BLaER1 treated with 17β-estradiol and CSF1 and Interleukin-3, amounts not matched to agents 10 nM and 100 nM (cell line): ENCODE measurements at regions not wholly inside any gene's neighbourhood (a gene's known extent, or its start where the extent isn't known, plus 50 kb on each side); places are given as distances from the start of the nearest gene placed in this dataset.

Experiments used
- H3K27ac ChIP-seq, 11 experiments: shearing (Covaris generic); formaldehyde crosslinking; 2 replicates each; pipeline ENCODE4 v1.8.1; 2022
- H3K27me3 ChIP-seq, 11 experiments: shearing (Covaris generic); formaldehyde crosslinking; 2 replicates each; pipeline ENCODE4 v1.8.1; 2022
- H3K36me3 ChIP-seq, 11 experiments: shearing (Covaris generic); formaldehyde crosslinking; 2 replicates each; pipeline ENCODE4 v1.8.1; 2022
- H3K4me1 ChIP-seq, 10 experiments: shearing (Covaris generic); formaldehyde crosslinking; 2 replicates each; pipeline ENCODE4 v1.8.1; 2022
- H3K4me2 ChIP-seq, 11 experiments: shearing (Covaris generic); formaldehyde crosslinking; 2 replicates each; pipeline ENCODE4 v1.8.1; 2022
- H3K4me3 ChIP-seq, 10 experiments: shearing (Covaris generic); formaldehyde crosslinking; 2 replicates each; pipeline ENCODE4 v1.8.1; 2022
- H3K9ac ChIP-seq, 11 experiments: shearing (Covaris generic); formaldehyde crosslinking; 2 replicates each; pipeline ENCODE4 v1.8.1; 2022
- H3K9me3 ChIP-seq, 11 experiments: shearing (Covaris generic); formaldehyde crosslinking; replicated peaks in 1 of 11; 2 replicates each; pipeline ENCODE4 v1.8.1; 2022
- H4K20me1 ChIP-seq, 11 experiments: shearing (Covaris generic); formaldehyde crosslinking; 2 replicates each; pipeline ENCODE4 v1.8.1; 2022
- Cebpa-rat ChIP-seq, 11 experiments: shearing (Covaris generic); IDR thresholded peaks; 2 replicates each; pipeline ENCODE4 v1.8.1; 2022

DNA sequence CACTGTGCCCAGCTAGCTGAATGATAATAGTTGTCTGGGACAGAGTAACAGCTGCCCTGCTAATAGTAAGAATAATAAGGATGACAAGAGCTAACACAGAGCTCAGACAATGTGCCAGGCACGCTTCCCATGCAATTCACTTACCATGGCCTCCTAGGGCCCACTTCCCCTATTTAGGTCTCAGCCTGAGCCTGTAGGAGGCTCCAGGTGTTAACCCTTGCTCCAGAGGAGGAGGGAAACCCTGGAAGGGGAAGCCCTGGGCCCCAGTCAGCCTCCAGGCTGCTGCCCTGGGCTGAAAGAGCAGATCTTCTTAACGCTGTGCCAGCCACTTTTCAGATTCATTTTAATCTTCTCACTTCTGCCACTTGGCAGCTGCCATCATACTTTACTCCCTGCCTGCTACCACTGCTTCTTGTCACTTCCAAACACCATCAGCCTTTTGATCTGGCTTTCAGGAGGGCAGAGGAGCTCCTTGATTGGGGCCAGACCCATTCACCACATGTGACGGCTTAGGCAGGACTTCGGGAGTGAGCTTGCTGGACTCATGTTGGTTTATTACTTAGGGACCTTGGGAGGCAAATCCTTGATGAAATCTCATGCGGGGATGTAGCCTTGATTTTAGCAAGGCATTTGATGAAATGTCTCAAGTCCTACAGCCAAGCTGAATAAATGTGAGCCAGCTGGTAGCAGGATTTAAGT is 66.7 kb upstream of the PARP1 start:
- no peaks in the 10 kb centered on the region; a peak in 1 of 22 replicates for H3K9me3 ChIP-seq
- no peaks in the 10 kb centered on the region for H4K20me1 ChIP-seq
- H3K36me3 ChIP-seq: no peaks in the 10 kb centered on the region
- peak overlapping the region in 9 of 11 experiments; percentile 1 to 54 (median 43); a peak in 17 of 22 replicates for H3K4me2 ChIP-seq
- no peaks in the 10 kb centered on the region for H3K27me3 ChIP-seq
- TF ChIP-seq Cebpa-rat (IDR thresholded peaks at IDR 0.05): no peak
- H3K9ac ChIP-seq: no peak overlapping the region
- H3K4me3 ChIP-seq: no peak overlapping the region
- peaks cover 0 to 30% (median 16%) of the 10 kb centered on the region in 10 experiments; a peak in 16 of 20 replicates for H3K4me1 ChIP-seq
- no peak overlapping the region for H3K27ac ChIP-seq

DNA sequence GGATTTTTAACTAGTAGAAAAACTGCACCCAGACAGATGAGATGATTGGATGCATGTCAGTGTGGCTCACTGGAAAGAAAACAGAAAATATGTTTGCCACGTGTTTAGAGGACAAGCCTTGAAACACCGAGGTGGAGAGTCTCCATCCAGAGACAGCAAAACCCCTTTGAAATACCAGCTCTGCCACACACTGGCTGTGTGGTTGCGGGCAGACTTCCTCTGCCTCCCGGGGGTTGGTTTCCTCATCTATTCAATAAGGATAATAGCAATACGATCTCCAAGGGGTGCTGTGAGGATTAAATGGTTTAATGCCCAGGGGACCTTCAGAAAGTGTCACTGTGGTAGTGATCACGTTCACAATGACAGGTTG is 67.2 kb upstream of the PARP1 start:
- TF ChIP-seq Cebpa-rat (IDR thresholded peaks at IDR 0.05): no peak
- Histone ChIP-seq H3K9ac (no peak overlapping the region), H3K4me2 (peak overlapping the region in 9 of 11 experiments; percentile 1 to 54 (median 43); a peak in 17 of 22 replicates), H3K36me3 (no peaks in the 10 kb centered on the region), H3K9me3 (no peaks in the 10 kb centered on the region), H3K4me3 (no peak overlapping the region), H3K27me3 (no peaks in the 10 kb centered on the region), H3K4me1 (peaks cover 0 to 30% (median 16%) of the 10 kb centered on the region in 10 experiments; a peak in 16 of 20 replicates), H4K20me1 (no peaks in the 10 kb centered on the region), H3K27ac (no peak overlapping the region)

DNA sequence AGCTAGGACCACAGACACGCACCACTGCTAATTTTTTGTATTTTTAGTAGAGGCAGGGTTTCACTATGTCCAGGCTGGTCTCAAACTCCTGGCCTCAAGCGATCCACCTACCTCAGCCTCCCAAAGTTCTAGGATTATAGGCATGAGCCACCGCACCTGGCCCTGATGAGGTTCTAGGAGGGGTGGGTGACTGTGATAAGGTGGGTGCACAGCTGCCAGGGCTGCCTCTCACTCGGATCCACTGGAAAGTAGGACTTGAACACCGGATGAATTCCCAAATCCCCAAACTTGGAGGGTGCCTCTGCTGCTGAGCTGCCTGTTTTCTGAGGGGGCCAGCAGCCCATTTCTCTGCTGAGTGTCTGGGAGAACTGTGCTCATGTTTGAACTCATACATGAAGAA is 68.2 kb upstream of the PARP1 start:
- TF ChIP-seq Cebpa-rat (IDR thresholded peaks at IDR 0.05): no peak
- Histone ChIP-seq H4K20me1 (no peaks in the 10 kb centered on the region), H3K9me3 (no peaks in the 10 kb centered on the region), H3K9ac (no peak overlapping the region), H3K27ac (no peak overlapping the region), H3K36me3 (no peaks in the 10 kb centered on the region), H3K4me1 (peaks cover 0 to 30% (median 16%) of the 10 kb centered on the region in 10 experiments; a peak in 16 of 20 replicates), H3K4me3 (no peak overlapping the region), H3K27me3 (no peaks in the 10 kb centered on the region), H3K4me2 (peak overlapping the region in 3 of 11 experiments; percentile 38 to 50 (median 43); a peak in 3 of 22 replicates)

DNA sequence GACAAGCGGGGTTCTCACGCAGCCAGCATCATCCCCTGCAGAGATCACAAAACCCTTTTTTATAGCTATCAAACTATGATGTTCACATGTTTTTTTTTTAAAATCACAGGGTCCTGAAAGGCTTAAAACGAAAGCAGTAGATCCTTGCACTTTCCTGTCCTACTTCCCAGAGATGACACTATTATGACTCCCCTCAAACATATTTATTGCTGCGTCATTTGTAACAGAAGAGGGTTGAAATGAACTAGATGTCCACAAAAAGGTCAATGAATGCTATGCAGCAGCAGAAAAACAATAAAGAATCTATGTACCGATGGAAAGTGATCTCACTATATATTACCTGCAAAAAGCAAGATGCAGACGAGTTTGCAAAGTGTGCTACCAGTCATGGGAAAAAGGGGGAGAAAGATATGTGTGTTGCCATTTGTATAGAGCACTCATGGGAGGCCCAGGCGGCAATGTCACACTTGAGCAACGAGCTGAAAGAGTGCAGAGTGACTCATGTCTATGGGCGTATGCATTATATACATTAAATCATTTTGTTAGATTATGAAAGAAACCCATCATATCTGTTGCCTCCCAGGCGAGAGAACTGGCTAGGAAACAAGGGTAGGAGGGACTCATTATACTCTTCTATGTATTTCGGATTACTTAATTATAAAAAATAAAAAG is 68.9 kb upstream of the PARP1 start:
- Histone ChIP-seq H3K27ac (no peak overlapping the region), H3K4me1 (peaks cover 0 to 30% (median 16%) of the 10 kb centered on the region in 10 experiments; a peak in 16 of 20 replicates), H3K9me3 (no peaks in the 10 kb centered on the region), H3K4me3 (no peak overlapping the region), H4K20me1 (no peaks in the 10 kb centered on the region), H3K27me3 (no peaks in the 10 kb centered on the region), H3K36me3 (no peaks in the 10 kb centered on the region), H3K9ac (no peak overlapping the region), H3K4me2 (no peak overlapping the region)
- TF ChIP-seq Cebpa-rat (IDR thresholded peaks at IDR 0.05): no peak

DNA sequence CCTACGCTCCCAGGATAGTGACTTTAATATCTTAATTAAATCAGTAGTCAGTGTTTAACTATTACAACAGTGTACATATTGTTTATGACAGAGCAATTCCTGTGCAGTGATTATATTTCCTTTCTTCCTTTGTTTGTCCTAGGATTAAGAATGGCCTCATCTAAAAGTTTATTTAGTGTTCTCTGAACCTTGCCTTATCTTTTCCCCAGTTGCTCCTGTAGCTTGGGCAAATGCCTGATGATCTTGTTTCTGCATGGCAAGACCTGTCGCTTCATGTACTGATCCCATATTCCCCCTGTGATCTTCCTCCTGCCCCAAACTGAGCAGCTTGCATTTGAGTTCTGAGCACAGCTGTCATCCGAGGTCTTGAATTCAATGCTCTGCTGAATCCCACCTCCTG is 69.1 kb upstream of the STUM start:
- H3K9me3 ChIP-seq: no peaks in the 10 kb centered on the region
- H3K4me2 ChIP-seq: no peak overlapping the region
- no peak overlapping the region for H3K27ac ChIP-seq
- TF ChIP-seq Cebpa-rat (IDR thresholded peaks at IDR 0.05): no peak
- H4K20me1 ChIP-seq: no peaks in the 10 kb centered on the region
- H3K36me3 ChIP-seq: no peaks in the 10 kb centered on the region
- no peak overlapping the region for H3K9ac ChIP-seq
- H3K4me3 ChIP-seq: no peak overlapping the region
- H3K27me3 ChIP-seq: no peaks in the 10 kb centered on the region
- H3K4me1 ChIP-seq: peaks cover 0 to 23% (median 13%) of the 10 kb centered on the region in 10 experiments; a peak in 16 of 20 replicates

DNA sequence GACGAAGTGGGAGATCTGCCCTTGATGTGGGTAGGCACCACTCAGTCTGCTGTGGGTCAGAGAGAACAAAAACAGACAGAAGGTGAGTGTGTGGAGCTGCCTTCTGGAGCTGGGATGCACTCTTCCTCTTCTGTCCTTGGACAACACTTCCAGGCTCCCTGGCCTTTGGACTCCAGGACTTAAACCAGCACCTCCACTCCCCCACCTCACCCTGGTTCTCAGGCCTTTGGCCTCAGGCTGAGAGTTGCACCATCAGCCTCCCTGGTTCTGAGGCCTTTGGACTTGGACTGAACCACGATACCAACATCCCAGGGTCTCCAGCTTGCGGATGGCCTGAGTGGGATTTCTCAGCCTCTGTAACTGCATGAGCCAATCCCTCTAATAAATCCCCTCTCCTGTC is 68.1 kb upstream of the STUM start:
- Histone ChIP-seq H4K20me1 (no peaks in the 10 kb centered on the region), H3K27me3 (no peaks in the 10 kb centered on the region), H3K36me3 (no peaks in the 10 kb centered on the region), H3K4me3 (no peak overlapping the region), H3K27ac (no peak overlapping the region), H3K4me2 (no peak overlapping the region), H3K9ac (no peak overlapping the region), H3K9me3 (no peaks in the 10 kb centered on the region), H3K4me1 (peaks cover 0 to 13% (median 3%) of the 10 kb centered on the region in 10 experiments; a peak in 15 of 20 replicates)
- TF ChIP-seq Cebpa-rat (IDR thresholded peaks at IDR 0.05): no peak

DNA sequence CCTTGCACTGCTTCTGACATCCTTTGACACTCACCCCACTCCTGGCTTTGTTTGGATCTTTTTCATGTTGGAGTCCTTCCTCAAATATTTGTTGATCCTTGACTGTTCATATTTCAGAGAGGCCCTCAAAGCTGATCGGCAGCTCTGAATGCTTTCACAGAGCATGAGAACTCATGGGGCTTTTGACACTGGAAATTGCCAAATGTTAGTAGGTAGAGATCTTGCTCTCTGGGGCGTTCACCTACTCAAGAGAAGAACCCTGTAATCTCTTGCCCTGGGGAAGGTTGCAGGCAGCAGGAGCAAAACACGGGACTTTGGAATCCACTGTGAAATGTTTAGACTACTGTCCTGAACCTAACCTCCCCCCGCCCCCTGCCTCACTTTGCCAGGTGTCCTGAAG is 67.4 kb upstream of the STUM start:
- peaks cover 0 to 9% (median 0%) of the 10 kb centered on the region in 10 experiments; a peak in 2 of 20 replicates for H3K4me1 ChIP-seq
- no peaks in the 10 kb centered on the region for H3K27me3 ChIP-seq
- H3K9ac ChIP-seq: no peak overlapping the region
- H4K20me1 ChIP-seq: no peaks in the 10 kb centered on the region
- no peak for TF ChIP-seq Cebpa-rat (IDR thresholded peaks at IDR 0.05)
- H3K9me3 ChIP-seq: no peaks in the 10 kb centered on the region
- no peak overlapping the region for H3K27ac ChIP-seq
- no peaks in the 10 kb centered on the region for H3K36me3 ChIP-seq
- H3K4me2 ChIP-seq: no peak overlapping the region
- H3K4me3 ChIP-seq: no peak overlapping the region

DNA sequence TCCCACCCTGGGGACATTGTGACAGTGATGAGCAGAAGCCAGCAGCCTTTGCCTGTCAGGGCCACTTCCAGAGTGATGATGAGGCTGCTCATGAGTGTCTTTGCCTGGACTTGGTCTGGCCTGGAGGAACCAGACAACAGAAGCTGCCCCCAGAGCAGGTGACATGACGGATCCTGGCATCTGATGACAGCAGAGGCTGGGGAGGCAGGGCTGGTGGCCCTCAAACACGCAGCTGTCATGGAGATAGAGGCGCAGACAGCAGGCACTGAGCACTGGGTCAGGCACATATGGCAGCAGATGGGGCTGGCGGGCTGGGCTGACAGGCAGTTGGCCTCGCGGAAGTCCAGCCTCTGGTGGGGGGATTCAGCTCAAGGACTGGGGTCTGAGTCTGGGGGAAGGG is 66.4 kb upstream of the STUM start:
- Histone ChIP-seq H4K20me1 (no peaks in the 10 kb centered on the region), H3K9me3 (no peaks in the 10 kb centered on the region), H3K4me1 (peaks cover 0 to 7% (median 0%) of the 10 kb centered on the region in 10 experiments; a peak in 1 of 20 replicates), H3K9ac (no peak overlapping the region), H3K36me3 (no peaks in the 10 kb centered on the region), H3K27me3 (no peaks in the 10 kb centered on the region), H3K4me3 (no peak overlapping the region), H3K27ac (no peak overlapping the region), H3K4me2 (no peak overlapping the region)
- TF ChIP-seq Cebpa-rat (IDR thresholded peaks at IDR 0.05): no peak

DNA sequence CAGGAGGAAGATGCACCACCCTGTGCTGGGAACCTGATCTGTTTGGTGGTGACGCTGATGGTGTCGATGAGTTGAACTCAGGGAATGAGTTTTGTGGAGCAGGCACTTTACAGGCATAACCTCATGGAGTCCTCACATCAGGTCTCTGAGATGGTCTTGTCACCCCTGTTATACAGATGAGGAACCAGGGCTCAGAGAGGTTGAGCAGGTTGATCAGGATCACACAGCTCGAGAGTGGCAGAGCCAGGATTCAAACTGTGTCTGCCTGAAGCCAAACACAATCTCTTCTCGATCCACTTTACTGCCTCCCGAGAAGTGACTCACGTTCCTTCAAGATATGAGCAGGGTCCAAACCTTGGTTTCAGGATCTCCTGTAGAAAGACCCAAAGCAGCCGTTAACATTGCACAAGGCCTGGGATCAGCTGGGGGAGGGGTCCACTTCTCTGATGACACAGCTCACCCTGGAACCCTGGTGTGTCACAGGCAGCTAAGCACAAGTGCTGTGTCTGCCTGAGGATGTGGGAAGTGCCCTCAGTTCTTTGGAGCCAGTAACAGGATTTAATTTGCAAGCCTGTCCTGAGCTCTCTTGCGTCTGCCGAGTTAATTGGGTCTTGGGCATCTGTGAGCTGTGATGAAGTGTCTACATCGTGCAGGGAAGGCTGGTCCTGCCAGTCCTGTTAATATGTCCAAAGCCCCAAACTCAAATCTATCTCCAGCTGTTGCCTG is 65.4 kb upstream of the STUM start:
- no peak for TF ChIP-seq Cebpa-rat (IDR thresholded peaks at IDR 0.05)
- no peaks in the 10 kb centered on the region for H3K36me3 ChIP-seq
- H4K20me1 ChIP-seq: no peaks in the 10 kb centered on the region
- H3K4me1 ChIP-seq: peaks cover 0 to 7% (median 0%) of the 10 kb centered on the region in 10 experiments; a peak in 1 of 20 replicates
- no peak overlapping the region for H3K27ac ChIP-seq
- no peaks in the 10 kb centered on the region for H3K9me3 ChIP-seq
- no peak overlapping the region for H3K4me3 ChIP-seq
- H3K9ac ChIP-seq: no peak overlapping the region
- no peaks in the 10 kb centered on the region for H3K27me3 ChIP-seq
- H3K4me2 ChIP-seq: no peak overlapping the region
